HG03439 (cell line): ENCODE measurements at regions not wholly inside any gene's neighbourhood (a gene's known extent, or its start where the extent isn't known, plus 50 kb on each side); places are given as distances from the start of the nearest gene placed in this dataset.

Source experiments
- ATAC-seq: cut with Tn5 transposase; IDR thresholded peaks from one replicate; pipeline ENCODE4 v1.9.1; 2021; ENCODE audit warnings: mild to moderate bottlenecking, moderate library complexity; ENCODE audit not compliant: unreplicated experiment

GRCh38 chr6:12648171-12648570, 68.4 kb upstream of the PHACTR1 start:
- ATAC-seq, result no peak

DNA sequence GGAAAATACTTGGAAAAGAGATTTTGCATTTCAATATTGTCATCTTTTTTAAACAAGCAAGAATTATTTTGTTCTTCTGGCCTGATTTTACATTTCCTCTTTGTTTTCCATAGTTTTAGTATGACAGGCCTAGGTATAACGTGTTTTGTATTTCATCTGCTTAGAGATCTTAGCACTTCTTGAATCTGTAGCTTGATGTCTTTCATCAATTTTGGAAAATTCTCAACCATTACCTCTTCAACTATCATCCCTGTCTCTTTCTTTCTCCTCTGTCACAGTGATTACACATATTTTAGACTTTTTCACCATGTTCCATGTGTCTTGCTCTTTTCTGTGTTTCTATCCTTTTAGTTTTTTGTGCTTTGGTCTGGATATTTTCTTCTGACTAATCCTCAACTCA, 67.2 kb upstream of the PHACTR1 start:
- no peak for ATAC-seq

GRCh38 chr6:12653486-12653885, 63.1 kb upstream of the PHACTR1 start:
- ATAC-seq, result no peak

DNA sequence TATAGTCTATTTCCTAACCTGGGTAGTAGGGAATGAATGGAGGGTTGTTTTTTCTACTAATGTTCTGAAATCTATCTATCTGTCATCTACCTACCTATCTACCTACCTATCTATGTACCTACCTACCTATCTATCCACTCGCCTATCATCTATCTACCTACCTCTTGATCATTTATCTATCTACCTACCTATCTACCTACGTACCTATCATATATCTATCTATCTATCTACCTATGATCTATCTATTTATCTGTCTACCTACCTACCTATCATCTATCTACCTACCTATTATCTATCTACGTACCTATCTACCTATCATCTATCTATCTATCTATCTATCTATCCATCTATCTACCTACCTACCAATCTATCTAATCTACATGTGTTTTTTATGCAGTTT, 62.5 kb upstream of the PHACTR1 start:
- no peak for ATAC-seq

GRCh38 chr6:12654514-12654913, 62.1 kb upstream of the PHACTR1 start:
- ATAC-seq, result no peak

DNA sequence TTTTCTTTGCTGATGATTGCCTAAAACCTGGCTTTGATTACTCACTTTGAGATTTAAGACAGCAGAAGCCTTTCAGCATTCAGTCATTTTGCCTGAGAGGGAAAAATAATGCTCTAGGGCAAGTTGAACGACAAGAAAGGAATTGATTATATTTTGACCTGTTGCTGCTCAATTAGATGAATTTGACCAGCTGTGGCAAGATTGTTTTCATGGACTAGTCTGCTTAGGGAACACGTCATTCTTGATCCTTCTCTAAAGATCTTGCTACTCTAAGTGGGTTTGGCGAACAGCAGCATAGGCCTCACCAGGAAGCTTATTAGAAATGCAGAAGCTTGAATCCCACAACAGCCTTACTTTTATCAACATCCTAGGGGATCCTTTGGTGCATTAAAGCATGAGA, 59.7 kb upstream of the PHACTR1 start:
- no peak for ATAC-seq

GRCh38 chr6:12657884-12658283, 58.7 kb upstream of the PHACTR1 start:
- ATAC-seq, result no peak

- ATAC-seq, result no peak
Observed at GRCh38 chr6:12661432-12662089, 55.0 kb upstream of the PHACTR1 start.
